ENCODE measurements at regions not wholly inside any gene's neighbourhood (a gene's known extent, or its start where the extent isn't known, plus 50 kb on each side); places are given as distances from the start of the nearest gene placed in this dataset.

DNA sequence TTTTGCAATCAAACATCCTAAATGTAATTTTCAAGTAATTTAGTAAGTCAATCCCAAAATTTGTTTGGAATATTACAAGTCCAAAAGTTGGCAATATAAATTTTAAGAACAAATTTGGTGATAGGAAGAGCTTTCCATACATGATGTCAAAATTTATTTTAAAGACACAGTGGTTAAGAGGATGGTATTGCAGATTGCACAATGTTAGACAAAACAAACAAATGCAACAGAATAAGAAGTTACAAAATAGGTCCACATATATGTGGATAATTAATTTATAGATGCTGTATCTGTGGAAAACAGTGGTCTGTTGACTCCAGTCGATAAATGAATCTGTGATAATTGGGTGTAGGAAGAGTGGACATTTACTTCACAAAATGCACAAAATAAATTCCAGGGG is 358.5 kb downstream of the PCDH7 start:
- WGBS, 2 experiments (ENCODE audit: insufficient coverage in 2 of 2): no CpG with 5 or more reads among the region's 1 CpG
- Histone ChIP-seq H3K4me1 (ENCODE audit: control insufficient read depth, insufficient read depth, low read length, poor library complexity, severe bottlenecking) (no peaks in the 10 kb centered on the region), H3K9me3 (ENCODE audit: control insufficient read depth, low read length) (no peaks in the 10 kb centered on the region), H3K4me3 (ENCODE audit: extremely low read depth, insufficient read depth, low read length, poor library complexity, severe bottlenecking) (no peak overlapping the region), H3K36me3 (ENCODE audit: control insufficient read depth, insufficient read depth, low read length) (no peaks in the 10 kb centered on the region), H3K27ac (ENCODE audit: low read depth, low read length, severe bottlenecking) (no peak overlapping the region)

DNA sequence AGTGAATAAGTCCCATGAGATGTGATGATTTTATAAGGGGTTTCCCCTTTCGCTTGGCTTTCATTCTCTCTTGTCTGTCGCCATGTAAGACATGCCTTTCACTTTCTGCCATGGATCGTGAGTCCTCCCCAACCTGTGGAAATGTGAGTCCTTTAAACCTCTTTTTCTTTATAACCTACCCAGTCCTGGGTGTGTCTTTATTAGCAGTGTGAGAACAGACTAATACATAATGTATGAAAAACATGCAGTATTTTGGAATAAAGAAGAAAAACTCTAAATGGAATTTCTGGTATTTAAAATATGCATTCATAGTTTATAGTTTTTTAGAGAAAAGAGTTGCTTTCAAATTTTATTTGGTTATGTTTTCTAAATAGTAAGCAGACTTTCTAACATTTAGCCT is 360.7 kb downstream of the PCDH7 start:
- WGBS, 2 experiments (ENCODE audit: insufficient coverage in 2 of 2): 80% methylated on average over 1 of the region's 3 CpGs; no CpG with 5 or more reads in 1 of the 2 experiments
- H3K4me3 ChIP-seq (ENCODE audit: extremely low read depth, insufficient read depth, low read length, poor library complexity, severe bottlenecking): no peak overlapping the region

DNA sequence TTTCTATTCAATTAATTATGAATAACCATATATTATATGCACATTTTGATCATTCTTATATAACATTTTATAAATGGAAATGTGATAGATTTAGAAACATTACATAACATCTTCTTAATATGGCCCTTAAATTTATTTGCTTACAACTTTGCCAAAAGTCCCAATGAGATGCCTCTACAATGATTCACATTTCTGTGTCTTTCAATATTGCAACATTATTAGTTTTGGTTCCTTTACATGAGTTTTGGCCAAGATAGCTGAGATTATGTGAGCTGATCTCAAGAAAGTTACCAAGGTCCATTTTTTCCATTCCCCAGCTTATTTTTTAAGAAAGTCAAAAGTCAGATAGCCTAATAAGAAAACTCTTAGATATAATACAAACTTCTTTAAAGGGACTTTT is 361.2 kb downstream of the PCDH7 start:
- peaks cover 15% of the 10 kb centered on the region for H3K4me1 ChIP-seq (ENCODE audit: control insufficient read depth, insufficient read depth, low read length, poor library complexity, severe bottlenecking)
- no peaks in the 10 kb centered on the region for H3K9me3 ChIP-seq (ENCODE audit: control insufficient read depth, low read length)
- no peak overlapping the region for H3K27ac ChIP-seq (ENCODE audit: low read depth, low read length, severe bottlenecking)

More for the DNA sequence above, 360.7 kb downstream of the PCDH7 start:
- Histone ChIP-seq H3K27ac (ENCODE audit: low read depth, low read length, severe bottlenecking) (no peak overlapping the region), H3K36me3 (ENCODE audit: control insufficient read depth, insufficient read depth, low read length) (no peaks in the 10 kb centered on the region), H3K4me1 (ENCODE audit: control insufficient read depth, insufficient read depth, low read length, poor library complexity, severe bottlenecking) (peaks cover 11% of the 10 kb centered on the region), H3K9me3 (ENCODE audit: control insufficient read depth, low read length) (no peaks in the 10 kb centered on the region)

DNA sequence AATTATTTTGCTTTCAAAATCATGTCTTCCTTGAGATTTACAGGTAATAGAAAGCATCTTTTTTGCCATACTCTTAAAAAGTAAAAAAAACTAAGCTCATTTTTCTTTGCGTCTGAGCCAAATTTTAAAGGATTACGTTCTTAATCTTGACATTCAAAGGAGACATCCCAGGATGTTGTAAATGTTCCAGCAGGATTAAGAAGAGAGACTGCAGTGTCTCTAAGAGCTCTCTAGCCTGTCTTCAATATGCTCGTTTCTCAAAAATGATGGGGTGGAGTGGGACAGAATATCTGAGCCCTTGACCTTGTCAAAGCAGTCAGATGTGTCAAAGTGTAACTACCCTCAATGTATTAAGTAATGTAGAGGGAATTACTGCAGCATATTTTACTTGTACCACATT is 363.3 kb downstream of the PCDH7 start:
- H3K9me3 ChIP-seq (ENCODE audit: control insufficient read depth, low read length): no peaks in the 10 kb centered on the region
- WGBS, 2 experiments (ENCODE audit: insufficient coverage in 2 of 2): 89% methylated on average over 3 of the region's 3 CpGs; no CpG with 5 or more reads in 1 of the 2 experiments
- H3K4me3 ChIP-seq (ENCODE audit: extremely low read depth, insufficient read depth, low read length, poor library complexity, severe bottlenecking): no peak overlapping the region
- no peaks in the 10 kb centered on the region for H3K36me3 ChIP-seq (ENCODE audit: control insufficient read depth, insufficient read depth, low read length)
- H3K4me1 ChIP-seq (ENCODE audit: control insufficient read depth, insufficient read depth, low read length, poor library complexity, severe bottlenecking): peaks cover 23% of the 10 kb centered on the region
- no peak overlapping the region for H3K27ac ChIP-seq (ENCODE audit: low read depth, low read length, severe bottlenecking)

More for the DNA sequence above, 361.2 kb downstream of the PCDH7 start:
- Histone ChIP-seq H3K36me3 (ENCODE audit: control insufficient read depth, insufficient read depth, low read length) (no peaks in the 10 kb centered on the region), H3K4me3 (ENCODE audit: extremely low read depth, insufficient read depth, low read length, poor library complexity, severe bottlenecking) (no peak overlapping the region)

DNA sequence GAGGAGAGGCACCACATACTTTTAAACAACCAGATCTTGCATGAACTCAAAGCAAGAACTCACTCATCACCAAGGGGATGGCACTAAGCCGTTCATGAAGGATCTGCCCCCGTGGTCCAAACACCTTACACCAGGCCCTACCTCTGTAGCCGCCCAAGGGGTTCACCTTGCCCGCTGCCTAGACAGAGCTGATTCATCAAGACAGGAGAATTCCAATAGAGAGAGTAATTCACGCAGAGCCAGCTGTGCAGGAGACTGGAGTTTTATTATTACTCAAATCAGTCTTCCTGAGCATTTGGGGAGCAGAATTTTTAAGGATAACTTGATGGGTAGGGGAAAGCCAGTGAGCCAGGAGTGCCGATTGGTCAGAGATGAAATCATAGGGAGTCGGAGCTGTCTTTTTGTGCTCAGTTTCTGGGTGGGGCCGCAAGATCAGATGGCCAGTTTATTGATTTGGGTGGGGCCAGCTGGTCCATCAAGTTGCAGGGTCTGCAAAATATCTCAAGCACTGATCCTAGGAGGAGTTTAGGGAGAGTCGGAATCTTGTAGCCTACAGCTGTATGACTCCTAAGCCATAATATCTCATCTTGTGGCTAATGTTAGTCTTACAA is 364.7 kb downstream of the PCDH7 start:
- Histone ChIP-seq H3K9me3 (ENCODE audit: control insufficient read depth, low read length) (no peaks in the 10 kb centered on the region), H3K27ac (ENCODE audit: low read depth, low read length, severe bottlenecking) (no peak overlapping the region), H3K4me3 (ENCODE audit: extremely low read depth, insufficient read depth, low read length, poor library complexity, severe bottlenecking) (no peak overlapping the region), H3K36me3 (ENCODE audit: control insufficient read depth, insufficient read depth, low read length) (no peaks in the 10 kb centered on the region), H3K4me1 (ENCODE audit: control insufficient read depth, insufficient read depth, low read length, poor library complexity, severe bottlenecking) (peaks cover 30% of the 10 kb centered on the region)
- WGBS, 2 experiments (ENCODE audit: insufficient coverage in 2 of 2): 95 to 99% methylated on average over 4 to 8 of the region's 9 CpGs

DNA sequence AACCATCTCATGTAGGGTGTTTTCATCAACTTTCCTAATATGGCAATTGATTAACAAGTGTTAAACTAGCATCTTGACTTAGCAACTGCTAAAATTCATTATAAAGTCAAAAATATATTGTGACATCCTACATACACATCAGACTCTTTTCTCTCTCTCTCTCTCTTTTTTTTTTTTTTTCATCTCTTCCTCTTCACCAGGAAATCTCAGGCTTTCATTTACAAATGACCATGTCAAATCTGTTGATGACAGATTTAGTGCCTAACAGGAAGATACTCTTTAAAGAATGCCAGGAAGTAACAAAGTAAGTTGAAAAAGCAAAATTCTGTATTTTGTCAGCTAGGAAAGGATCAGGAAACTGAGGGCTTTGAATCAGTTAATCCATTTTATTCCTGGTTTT is 365.5 kb downstream of the PCDH7 start:
- H3K9me3 ChIP-seq (ENCODE audit: control insufficient read depth, low read length): no peaks in the 10 kb centered on the region
- H3K4me1 ChIP-seq (ENCODE audit: control insufficient read depth, insufficient read depth, low read length, poor library complexity, severe bottlenecking): peaks cover 31% of the 10 kb centered on the region
- peak overlapping the region; percentile 13 for H3K27ac ChIP-seq (ENCODE audit: low read depth, low read length, severe bottlenecking)
- H3K36me3 ChIP-seq (ENCODE audit: control insufficient read depth, insufficient read depth, low read length): no peaks in the 10 kb centered on the region
- no peak overlapping the region for H3K4me3 ChIP-seq (ENCODE audit: extremely low read depth, insufficient read depth, low read length, poor library complexity, severe bottlenecking)

DNA sequence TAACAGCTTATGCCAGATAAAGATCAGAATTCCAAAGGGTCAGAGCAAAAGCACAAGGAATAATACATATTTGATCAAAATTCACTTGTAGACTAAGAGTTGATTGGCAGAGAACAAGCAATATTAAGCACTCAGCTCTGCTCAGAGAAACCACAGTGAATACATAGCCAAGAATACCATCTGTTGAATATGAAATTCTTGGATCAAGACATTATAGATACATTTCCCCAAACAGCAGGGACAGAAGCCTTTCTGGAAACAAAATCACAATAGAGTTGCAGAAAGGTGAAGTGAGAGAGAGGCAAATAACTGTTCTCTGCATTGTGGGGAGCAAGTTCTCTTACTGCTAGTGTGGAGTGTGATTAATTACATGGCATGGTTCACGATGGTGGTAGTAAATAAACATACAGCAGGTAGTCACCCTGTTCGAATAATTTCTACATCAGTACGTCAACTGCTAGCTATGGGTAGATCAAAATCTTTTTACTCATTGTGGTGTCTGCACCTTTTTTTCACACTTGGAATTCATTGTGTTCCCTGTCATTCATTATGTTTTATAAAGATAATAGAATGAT is 366.7 kb downstream of the PCDH7 start:
- Histone ChIP-seq H3K36me3 (ENCODE audit: control insufficient read depth, insufficient read depth, low read length) (no peaks in the 10 kb centered on the region), H3K4me1 (ENCODE audit: control insufficient read depth, insufficient read depth, low read length, poor library complexity, severe bottlenecking) (peaks cover 31% of the 10 kb centered on the region), H3K4me3 (ENCODE audit: extremely low read depth, insufficient read depth, low read length, poor library complexity, severe bottlenecking) (no peak overlapping the region), H3K9me3 (ENCODE audit: control insufficient read depth, low read length) (no peaks in the 10 kb centered on the region), H3K27ac (ENCODE audit: low read depth, low read length, severe bottlenecking) (no peak overlapping the region)
- 93% methylated on average over 2 of the region's 3 CpGs; no CpG with 5 or more reads in 1 of the 2 experiments for WGBS, 2 experiments (ENCODE audit: insufficient coverage in 2 of 2)

DNA sequence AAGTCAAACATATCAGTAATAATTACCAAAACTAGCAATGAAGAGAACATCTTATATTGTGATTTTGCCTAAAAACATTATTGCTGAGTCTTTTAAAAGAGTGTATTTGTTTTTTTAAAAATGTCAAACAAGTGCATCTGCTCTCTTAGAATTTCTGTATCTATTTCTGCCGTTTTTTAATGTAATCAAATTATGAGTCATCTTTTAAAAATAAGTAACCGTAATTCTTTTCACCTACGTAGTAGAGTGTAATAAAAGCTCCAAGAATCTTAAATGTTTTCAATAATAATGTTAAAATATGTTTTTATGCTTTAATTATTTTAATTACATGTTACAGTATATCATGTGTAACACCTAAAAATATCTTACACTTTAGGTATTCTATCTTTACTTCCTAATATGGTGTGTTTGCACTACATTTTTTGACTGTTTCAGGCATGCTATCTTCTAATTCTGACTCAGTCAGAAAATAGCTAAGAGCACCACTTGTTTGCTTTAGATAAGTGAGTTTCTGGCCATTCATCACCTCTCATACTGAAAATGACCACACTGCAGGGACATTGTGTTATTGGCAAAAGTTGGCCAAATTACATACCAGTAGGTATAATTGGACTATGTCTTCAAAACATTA is 368.5 kb downstream of the PCDH7 start:
- Histone ChIP-seq H3K27ac (ENCODE audit: low read depth, low read length, severe bottlenecking) (no peak overlapping the region), H3K4me1 (ENCODE audit: control insufficient read depth, insufficient read depth, low read length, poor library complexity, severe bottlenecking) (peaks cover 31% of the 10 kb centered on the region), H3K9me3 (ENCODE audit: control insufficient read depth, low read length) (no peaks in the 10 kb centered on the region), H3K36me3 (ENCODE audit: control insufficient read depth, insufficient read depth, low read length) (no peaks in the 10 kb centered on the region), H3K4me3 (ENCODE audit: extremely low read depth, insufficient read depth, low read length, poor library complexity, severe bottlenecking) (no peak overlapping the region)
- no CpG with 5 or more reads among the region's 3 CpGs for WGBS, 2 experiments (ENCODE audit: insufficient coverage in 2 of 2)

DNA sequence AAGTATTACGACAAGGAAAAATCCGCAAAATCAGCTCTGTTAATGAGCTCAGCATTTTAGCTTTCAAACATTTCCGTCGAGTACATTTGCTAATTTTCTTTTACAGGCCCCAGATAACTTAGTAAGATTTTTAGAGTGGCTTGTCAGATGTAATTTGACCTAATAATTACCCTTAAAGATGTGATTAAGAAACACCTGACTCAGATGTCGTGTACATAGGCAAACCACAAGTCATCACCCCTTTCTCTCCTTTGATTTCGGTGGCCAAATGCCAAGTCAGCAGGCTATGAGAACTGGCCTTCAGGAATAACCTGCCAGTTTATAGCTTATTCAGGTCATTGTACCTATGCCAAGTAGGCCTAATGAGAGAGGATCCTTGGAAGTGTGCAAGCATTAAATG is 369.6 kb downstream of the PCDH7 start:
- no peak overlapping the region for H3K4me3 ChIP-seq (ENCODE audit: extremely low read depth, insufficient read depth, low read length, poor library complexity, severe bottlenecking)
- H3K4me1 ChIP-seq (ENCODE audit: control insufficient read depth, insufficient read depth, low read length, poor library complexity, severe bottlenecking): peaks cover 31% of the 10 kb centered on the region
- 92 to 93% methylated on average over 2 to 3 of the region's 6 CpGs for WGBS, 2 experiments (ENCODE audit: insufficient coverage in 2 of 2)
- H3K27ac ChIP-seq (ENCODE audit: low read depth, low read length, severe bottlenecking): no peak overlapping the region
- H3K9me3 ChIP-seq (ENCODE audit: control insufficient read depth, low read length): no peaks in the 10 kb centered on the region
- H3K36me3 ChIP-seq (ENCODE audit: control insufficient read depth, insufficient read depth, low read length): no peaks in the 10 kb centered on the region

DNA sequence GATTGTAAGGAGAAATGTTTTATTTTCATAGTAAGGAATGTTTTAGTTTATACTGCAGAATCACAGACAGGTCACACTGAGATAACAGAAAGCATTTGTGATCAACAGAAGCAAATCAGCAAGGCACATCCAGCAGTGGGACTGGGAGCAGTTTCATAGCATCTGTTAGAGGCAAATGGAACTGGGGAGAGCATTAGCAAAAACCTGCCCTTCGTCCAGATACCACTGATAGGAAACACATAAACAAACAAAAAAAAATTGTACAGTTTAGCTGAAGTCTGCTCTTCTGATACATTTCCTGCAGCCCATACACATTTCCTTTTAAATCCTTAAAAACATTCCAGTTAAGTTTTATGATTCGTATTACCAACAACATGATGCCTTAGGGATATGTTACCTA is 374.3 kb downstream of the PCDH7 start:
- H3K9me3 ChIP-seq (ENCODE audit: control insufficient read depth, low read length): no peaks in the 10 kb centered on the region
- H3K36me3 ChIP-seq (ENCODE audit: control insufficient read depth, insufficient read depth, low read length): no peaks in the 10 kb centered on the region
- H3K27ac ChIP-seq (ENCODE audit: low read depth, low read length, severe bottlenecking): no peak overlapping the region
- 100% methylated on average over 1 of the region's 2 CpGs; no CpG with 5 or more reads in 1 of the 2 experiments for WGBS, 2 experiments (ENCODE audit: insufficient coverage in 2 of 2)
- no peak overlapping the region for H3K4me3 ChIP-seq (ENCODE audit: extremely low read depth, insufficient read depth, low read length, poor library complexity, severe bottlenecking)
- H3K4me1 ChIP-seq (ENCODE audit: control insufficient read depth, insufficient read depth, low read length, poor library complexity, severe bottlenecking): peaks cover 5% of the 10 kb centered on the region

DNA sequence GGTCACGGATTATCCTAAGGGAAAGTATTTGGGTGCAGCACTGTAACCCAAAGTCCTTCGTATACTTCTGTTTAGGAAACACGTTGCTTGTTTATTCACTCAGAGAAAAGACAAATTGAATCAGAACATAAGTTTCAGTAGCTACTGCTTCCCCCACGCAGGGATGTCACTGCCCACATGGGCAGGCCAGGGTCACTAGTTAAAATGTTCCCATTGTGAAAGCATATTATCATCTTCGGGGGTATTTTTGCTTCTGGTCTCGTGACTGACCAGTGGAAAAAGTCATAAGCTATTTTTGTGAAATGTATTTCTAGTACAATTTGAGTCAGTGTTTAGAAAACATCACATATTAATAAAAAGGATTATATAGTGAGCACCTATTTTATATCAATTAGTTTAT is 377.8 kb downstream of the PCDH7 start:
- no peak overlapping the region for H3K4me3 ChIP-seq (ENCODE audit: extremely low read depth, insufficient read depth, low read length, poor library complexity, severe bottlenecking)
- 75 to 77% methylated on average over 3 to 4 of the region's 6 CpGs for WGBS, 2 experiments (ENCODE audit: insufficient coverage in 2 of 2)
- no peak overlapping the region for H3K27ac ChIP-seq (ENCODE audit: low read depth, low read length, severe bottlenecking)
- no peaks in the 10 kb centered on the region for H3K9me3 ChIP-seq (ENCODE audit: control insufficient read depth, low read length)
- no peaks in the 10 kb centered on the region for H3K36me3 ChIP-seq (ENCODE audit: control insufficient read depth, insufficient read depth, low read length)
- no peaks in the 10 kb centered on the region for H3K4me1 ChIP-seq (ENCODE audit: control insufficient read depth, insufficient read depth, low read length, poor library complexity, severe bottlenecking)

All from mesodermal cell (in vitro differentiated cells).